Upper lobe of left lung (tissue), 4 donors: ENCODE measurements at regions not wholly inside any gene's neighbourhood (a gene's known extent, or its start where the extent isn't known, plus 50 kb on each side); places are given as distances from the start of the nearest gene placed in this dataset.

ENCODE experiments used
- CTCF ChIP-seq, 6 experiments: fragments of 450-650 bp in 4 of 6; fragments of 200-600 bp in 2 of 6; sonication (generic) in 2 of 6; IDR thresholded peaks; one replicate each; pipeline ENCODE4 v1.5.1; 2016 to 2019; ENCODE audit warnings: antibody characterized with exemption in 6 of 6
- EP300 ChIP-seq, 4 donors: sonication (generic); formaldehyde crosslinking; IDR thresholded peaks; one replicate each; pipeline ENCODE4 v1.5.1; 2017; ENCODE audit warnings: antibody characterized with exemption in 4 of 4, control low read depth in 2 of 4
- POLR2A ChIP-seq, 4 donors: fragments of 450-650 bp; IDR thresholded peaks; one replicate each; pipeline ENCODE4 v1.5.1; 2016 to 2017; ENCODE audit warnings: antibody characterized with exemption in 4 of 4, mild to moderate bottlenecking in 2 of 4
- POLR2AphosphoS5 ChIP-seq, 2 donors: sonication (generic); formaldehyde crosslinking; IDR thresholded peaks; one replicate each; pipeline ENCODE4 v1.5.1; 2017; ENCODE audit warnings: antibody characterized with exemption in 2 of 2

DNA sequence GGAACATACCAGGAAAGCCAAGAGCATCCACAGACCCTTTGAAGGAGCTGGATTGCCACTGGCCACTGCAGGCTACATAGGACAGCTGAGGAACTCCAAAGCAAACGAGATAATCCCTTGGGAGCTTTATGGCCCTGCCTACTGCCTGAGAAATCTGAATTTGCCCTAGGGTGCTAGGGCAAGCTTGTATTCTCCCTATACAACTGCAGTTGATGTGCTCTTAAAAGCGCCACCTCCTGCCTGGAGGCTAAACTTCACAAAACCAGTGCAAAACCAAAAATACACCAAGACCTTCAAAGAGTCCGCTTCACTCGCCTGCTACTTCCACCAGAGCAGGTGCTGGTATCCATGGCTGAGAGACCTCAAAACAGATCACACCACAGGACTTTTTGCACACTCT, 99.6 kb upstream of the KRR1 start:
- TF ChIP-seq CTCF (IDR thresholded peaks at IDR 0.05) = no peak
- TF ChIP-seq POLR2AphosphoS5 (IDR thresholded peaks at IDR 0.05) = no peak
- no peak for TF ChIP-seq POLR2A (IDR thresholded peaks at IDR 0.05)
- TF ChIP-seq EP300 (IDR thresholded peaks at IDR 0.05) = no peak
